NCI-H69 (cell line): ENCODE measurements at regions not wholly inside any gene's neighbourhood (a gene's known extent, or its start where the extent isn't known, plus 50 kb on each side); places are given as distances from the start of the nearest gene placed in this dataset.
A peak's percentile ranks its signal among the peaks of the same experiment; 100 is the strongest.
"Not testable (repeated sequence)": the region's sequence is repeated elsewhere in the genome, so short reads cannot be mapped to it uniquely, and the experiment has no call there.

Source experiments
- DNase-seq: peaks from one replicate; lab custom pipeline; 2025; lab: John Stamatoyannopoulos, UW

GRCh38 chr18:67864677-67865340 is 348.3 kb upstream of the DSEL start:
- no peak for DNase-seq

GRCh38 chr18:67862069-67862468 is 345.5 kb upstream of the DSEL start:
- no peak for DNase-seq

GRCh38 chr18:67854340-67854739 is 337.8 kb upstream of the DSEL start:
- no peak for DNase-seq

GRCh38 chr18:67846422-67847098 is 330.0 kb upstream of the DSEL start:
- no peak for DNase-seq

GRCh38 chr18:67845035-67845434 is 328.5 kb upstream of the DSEL start:
- no peak for DNase-seq

- no peak for DNase-seq
Measured at GRCh38 chr18:67840379-67840778, 323.9 kb upstream of the DSEL start.

- no peak for DNase-seq
Measured at GRCh38 chr18:67818432-67818831, 301.9 kb upstream of the DSEL start.

- no peak for DNase-seq
Measured at GRCh38 chr18:67815280-67815679, 298.8 kb upstream of the DSEL start.

GRCh38 chr18:67813380-67814028 is 297.0 kb upstream of the DSEL start:
- no peak for DNase-seq

GRCh38 chr18:67805261-67805660 is 288.7 kb upstream of the DSEL start:
- DNase-seq, result peak; percentile 15

GRCh38 chr18:67794521-67794920 is 278.0 kb upstream of the DSEL start:
- no peak for DNase-seq

- DNase-seq, result no peak
Measured at GRCh38 chr18:67790527-67790926, 274.0 kb upstream of the DSEL start.

GRCh38 chr18:67789165-67789545 is 272.6 kb upstream of the DSEL start:
- no peak for DNase-seq

- DNase-seq, result no peak
Measured at GRCh38 chr18:67788310-67789164, 272.0 kb upstream of the DSEL start.

GRCh38 chr18:67783196-67783946 is 266.9 kb upstream of the DSEL start:
- no peak for DNase-seq

- DNase-seq, result no peak
Measured at GRCh38 chr18:67778016-67778415, 261.5 kb upstream of the DSEL start.

- peak; percentile 34 for DNase-seq
Measured at GRCh38 chr18:67776929-67777328, 260.4 kb upstream of the DSEL start.

- no peak for DNase-seq
Measured at GRCh38 chr18:67771271-67771670, 254.8 kb upstream of the DSEL start.

- DNase-seq, result no peak
Measured at GRCh38 chr18:67770520-67770919, 254.0 kb upstream of the DSEL start.

GRCh38 chr18:67766930-67767329 is 250.4 kb upstream of the DSEL start:
- DNase-seq, result peak; percentile 36

- not testable (repeated sequence) for DNase-seq
Measured at GRCh38 chr18:67752211-67752610, 235.7 kb upstream of the DSEL start.

GRCh38 chr18:67742954-67743353 is 226.4 kb upstream of the DSEL start:
- no peak for DNase-seq
